ENCODE measurements at regions not wholly inside any gene's neighbourhood (a gene's known extent, or its start where the extent isn't known, plus 50 kb on each side); places are given as distances from the start of the nearest gene placed in this dataset.
A peak's percentile ranks its signal among the peaks of the same experiment; 100 is the strongest.
"Not testable (repeated sequence)": the region's sequence is repeated elsewhere in the genome, so short reads cannot be mapped to it uniquely, and the experiment has no call there.

DNA sequence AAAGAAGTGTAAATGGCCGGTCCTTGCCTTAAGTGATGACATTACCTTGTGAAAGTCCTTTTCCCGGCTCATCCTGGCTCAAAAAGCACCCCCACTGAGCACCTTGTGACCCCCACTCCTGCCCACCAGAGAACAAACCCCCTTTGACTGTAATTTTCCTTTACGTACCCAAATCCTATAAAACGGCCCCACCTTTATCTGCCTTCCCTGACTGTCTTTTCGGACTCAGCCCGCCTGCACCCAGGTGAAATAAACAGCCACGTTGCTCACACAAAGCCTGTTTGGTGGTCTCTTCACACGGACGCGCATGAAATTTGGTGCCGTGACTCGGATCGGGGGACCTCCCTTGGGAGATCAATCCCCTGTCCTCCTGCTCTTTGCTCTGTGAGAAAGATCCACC is 112.4 kb downstream of the NPY start:
- DNase-seq: not testable (repeated sequence)

GRCh38 chr7:24401628-24402593 is 117.9 kb downstream of the NPY start:
- peak; percentile 63 for DNase-seq

- no peak for DNase-seq
Observed at GRCh38 chr7:24402655-24403054, 118.7 kb downstream of the NPY start.

DNA sequence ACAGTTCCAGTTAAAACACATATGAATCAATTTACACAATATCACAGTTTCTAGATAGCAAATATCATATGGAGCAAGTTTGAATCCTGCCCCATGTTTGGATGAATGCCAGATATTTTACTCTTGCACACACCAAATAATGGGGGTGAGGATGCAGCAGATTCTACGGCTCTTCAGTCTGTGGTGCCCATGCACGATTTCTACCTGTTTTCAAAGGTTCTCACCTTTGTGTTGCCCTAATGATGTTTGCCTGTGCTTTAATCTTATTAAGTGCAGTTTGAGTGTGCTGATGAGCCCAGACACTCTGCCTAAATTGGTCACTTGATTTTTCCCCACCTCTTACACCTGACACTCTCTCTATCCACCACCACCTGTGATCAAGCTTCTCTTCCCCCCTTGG is 119.6 kb downstream of the NPY start:
- DNase-seq: no peak

DNA sequence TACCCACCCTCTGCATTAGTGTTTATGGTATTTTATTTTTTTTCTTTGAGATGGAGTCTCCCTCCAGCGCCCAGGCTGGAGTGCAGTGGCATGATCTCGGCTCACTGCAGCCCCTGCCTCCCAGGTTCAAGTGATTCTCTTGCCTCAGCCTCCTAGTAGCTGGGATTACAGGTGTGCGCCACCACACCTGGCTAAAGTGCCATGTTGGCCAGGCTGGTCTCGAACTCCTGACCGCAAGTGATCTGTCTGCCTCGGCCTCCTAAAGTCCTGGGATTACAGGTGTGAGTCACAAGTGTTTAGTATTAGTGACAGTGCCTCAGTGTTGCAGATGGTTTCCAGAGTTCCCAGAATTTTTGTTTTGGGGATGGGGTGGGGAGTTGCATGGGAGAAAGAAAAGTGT is 120.3 kb downstream of the NPY start:
- no peak for DNase-seq

DNA sequence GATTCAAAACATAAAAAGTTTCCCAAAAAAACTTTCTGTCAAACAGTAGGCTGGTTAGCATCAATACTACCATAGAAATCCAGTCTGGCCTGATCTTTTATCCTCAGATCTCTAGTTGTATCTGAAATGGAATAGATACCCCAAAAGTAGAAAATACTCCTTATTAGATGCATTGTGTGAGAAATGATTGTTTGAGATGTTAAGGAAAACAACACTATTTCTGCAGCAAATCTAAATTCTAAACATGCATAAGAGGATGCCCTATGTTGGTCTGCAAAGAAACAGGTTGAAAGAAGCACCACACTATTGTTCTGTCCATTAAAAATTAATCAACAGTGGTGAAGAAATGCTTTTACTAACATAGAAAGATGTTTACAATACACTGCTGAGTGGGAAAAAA is 121.0 kb downstream of the NPY start:
- no peak for DNase-seq

DNA sequence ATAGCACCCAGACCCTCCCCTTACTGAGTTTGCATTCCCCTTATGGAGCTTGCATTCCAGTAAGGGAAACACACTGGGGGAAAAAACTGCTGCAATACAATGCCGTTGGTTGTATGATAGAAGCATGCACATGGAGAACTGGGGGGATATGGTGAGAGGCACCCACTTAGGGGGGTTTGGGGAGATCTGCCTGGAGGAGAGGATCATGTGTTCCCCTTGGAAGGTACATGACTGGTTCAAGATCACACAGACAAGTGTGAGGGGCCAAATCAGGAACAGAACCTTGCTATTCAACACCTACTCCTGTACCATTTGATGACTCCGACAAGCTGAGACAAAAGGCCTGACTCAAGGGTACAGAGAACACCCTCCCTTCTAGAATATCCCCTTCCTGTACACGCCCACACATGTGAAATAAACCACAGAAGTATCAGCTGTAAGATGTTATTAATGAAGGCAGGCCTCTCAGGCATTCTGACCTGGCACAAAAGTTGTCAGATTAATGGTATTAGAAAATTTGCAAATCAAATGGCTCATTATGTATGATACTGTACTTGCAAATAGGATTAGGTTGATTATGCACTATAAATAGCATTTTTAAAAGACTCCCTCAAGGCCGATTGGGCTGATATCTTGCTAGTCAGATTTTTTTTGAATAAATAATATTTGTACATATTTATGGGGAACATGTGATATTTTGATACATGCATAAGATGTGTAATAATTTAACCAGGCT is 122.2 kb downstream of the NPY start:
- no peak for DNase-seq

DNA sequence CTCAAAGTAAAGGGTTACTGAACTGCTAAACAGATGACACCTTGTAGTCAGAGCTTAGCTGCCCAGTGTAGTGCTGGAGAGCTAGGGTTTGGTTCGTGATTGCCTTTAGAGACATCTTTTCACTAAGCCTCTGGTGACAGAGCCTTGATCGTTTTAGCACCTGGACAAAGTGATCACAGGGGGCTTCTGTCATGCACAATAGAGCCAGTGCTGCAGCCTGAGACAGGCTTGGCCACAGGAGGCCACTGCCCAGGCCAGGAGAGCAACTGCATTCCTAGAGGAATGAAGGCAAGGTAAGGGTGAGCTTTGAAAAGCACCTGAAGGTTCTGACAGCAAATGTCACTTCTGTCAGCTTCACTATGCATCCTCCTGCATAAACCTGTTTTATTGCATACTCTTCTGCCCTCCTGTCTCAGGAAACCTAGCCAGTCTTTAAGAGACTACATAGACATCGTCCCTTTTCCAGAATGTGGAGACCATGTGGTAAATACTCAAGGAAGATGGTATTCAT is 122.9 kb downstream of the NPY start:
- no peak for DNase-seq

- no peak for DNase-seq
Observed at GRCh38 chr7:24407965-24408364, 124.0 kb downstream of the NPY start.

DNA sequence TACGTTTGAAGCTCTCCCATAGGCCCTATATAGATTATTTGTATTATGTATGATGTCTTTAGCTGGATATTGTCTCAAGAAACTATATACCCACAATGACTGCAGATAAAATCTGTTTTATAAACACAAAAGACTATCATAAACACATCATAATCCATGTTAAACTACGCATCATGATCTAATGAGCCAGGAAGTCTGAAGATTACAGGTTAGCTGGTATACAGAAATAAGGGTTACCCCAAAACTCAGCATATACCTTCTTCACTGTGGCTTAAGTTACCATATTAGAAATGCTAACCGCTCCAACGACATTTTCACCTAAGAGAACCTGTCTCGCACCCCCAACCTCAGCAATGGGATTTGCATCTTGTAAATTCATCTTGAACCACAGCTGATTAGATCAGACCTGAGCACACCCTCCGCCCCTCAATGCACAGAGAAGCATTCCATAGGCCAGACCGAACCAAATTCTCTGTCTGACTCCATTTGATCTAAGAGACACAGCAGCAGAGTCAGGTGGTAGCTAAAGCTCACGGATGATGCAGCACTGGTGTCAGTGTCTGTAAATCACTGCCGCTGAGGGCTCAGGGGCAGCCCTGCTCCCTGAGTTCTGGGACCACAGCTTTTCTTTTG is 124.9 kb downstream of the NPY start:
- no peak for DNase-seq

- no peak for DNase-seq
Observed at GRCh38 chr7:24409431-24410024, 125.5 kb downstream of the NPY start.

DNA sequence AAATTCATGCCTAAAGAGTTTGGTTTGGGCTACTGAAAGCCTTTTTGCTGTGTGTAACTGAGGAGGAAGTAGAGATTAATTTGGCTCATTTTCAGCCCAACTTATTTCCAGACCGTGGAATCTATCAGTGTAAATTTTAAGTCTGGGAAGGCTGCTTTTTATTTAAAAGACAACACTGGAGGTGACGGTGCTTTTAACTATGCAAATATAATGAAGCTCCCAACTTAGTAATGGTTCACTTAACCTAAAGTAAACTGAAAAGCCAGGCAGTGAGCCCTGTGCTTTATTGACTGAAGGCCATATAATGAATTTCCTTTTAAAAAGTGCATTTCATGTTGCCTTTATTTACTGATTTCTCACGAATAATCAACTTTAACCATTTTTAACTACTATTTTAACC is 127.2 kb downstream of the NPY start:
- DNase-seq: no peak

GRCh38 chr7:24417526-24418120 is 133.6 kb downstream of the NPY start:
- DNase-seq: no peak

DNA sequence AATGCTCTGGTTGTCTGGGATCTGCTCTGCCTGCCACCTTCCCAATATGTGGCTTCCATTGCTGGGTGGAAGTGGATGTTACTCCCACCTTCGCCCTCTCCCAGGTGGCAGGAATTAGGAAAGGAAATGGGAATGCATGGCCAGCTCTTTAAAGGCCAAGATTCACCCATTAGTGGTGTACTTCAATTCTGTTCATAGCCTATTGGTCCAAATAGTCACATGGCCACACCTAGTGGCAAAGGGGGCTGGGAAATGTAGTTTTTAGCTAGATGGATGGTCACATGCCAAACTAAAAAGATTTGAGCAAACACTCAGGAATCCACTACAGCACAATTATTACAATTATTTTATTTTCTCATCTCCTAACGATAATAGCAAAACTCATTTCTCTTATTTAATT is 135.1 kb downstream of the NPY start:
- DNase-seq: no peak

- DNase-seq: no peak
Observed at GRCh38 chr7:24419511-24419910, 135.5 kb downstream of the NPY start.

DNA sequence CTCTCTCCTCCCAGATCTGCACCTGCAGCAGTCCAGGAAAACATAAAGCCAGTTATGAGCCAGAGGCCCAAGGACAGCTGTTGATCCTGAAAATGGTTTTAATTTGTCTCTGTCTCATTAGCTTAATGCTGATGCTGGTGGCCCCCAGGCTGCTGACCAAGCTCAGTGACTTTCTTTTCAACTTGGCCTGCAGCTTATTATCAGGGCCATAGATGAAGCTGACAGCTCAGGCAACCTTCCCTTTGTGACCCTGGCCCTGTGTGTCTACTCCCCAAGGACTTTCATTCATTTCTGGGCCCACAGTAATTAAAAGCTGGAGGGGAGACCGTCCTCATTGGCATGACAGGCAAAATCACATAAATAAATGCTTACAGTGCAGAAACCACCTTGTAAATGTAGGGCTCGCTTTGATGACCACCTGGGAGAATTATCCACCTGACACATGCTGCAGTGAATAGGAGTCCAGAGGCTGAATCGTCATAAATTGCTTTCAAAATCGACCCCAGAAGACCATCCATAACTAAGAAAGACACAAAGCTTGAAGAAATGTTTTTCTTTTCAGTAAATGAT is 138.5 kb downstream of the NPY start:
- no peak for DNase-seq

GRCh38 chr7:24425664-24426063 is 141.7 kb downstream of the NPY start:
- no peak for DNase-seq

DNA sequence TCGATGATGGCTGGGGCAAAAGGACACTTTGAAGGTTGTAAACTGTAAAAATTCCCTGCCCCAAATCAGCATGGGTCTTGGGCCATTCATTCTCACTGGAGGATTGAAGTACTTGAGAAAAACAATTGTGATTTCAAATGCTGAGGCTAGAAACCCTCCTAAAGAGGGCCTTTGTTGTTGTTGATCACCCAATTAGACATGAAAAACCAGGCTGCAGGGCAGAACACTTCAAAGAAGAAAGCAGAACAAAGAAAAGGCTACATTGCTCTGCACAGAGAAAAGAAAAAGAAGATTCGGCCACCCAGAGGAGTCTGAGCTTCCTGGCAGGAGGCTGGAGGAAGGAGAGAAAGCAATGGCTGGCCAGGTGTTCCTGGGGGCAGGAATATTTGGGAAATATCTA is 143.1 kb downstream of the NPY start:
- no peak for DNase-seq

GRCh38 chr7:24428676-24429075 is 144.6 kb upstream of the PALS2 start:
- DNase-seq: no peak

- no peak for DNase-seq
Observed at GRCh38 chr7:24432677-24433076, 140.6 kb upstream of the PALS2 start.

DNA sequence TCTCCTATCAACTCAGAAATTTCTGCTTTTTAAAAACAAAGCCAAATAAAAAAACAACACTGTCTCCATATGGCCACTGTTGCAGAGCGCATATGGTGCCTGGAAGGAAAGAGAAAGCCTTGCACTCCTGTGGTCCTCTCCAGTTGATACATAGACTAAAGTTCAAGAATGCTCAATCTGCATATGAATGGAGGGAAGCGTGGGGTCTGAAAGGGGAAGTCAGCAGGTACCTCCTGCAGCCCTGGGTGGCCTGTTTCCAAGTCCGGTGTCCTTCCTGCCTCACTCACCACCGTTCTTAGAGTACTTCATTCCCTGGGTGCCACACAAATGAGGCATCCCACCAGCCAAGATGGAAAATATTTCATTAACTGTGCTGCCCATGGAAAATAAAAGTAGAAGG is 138.3 kb upstream of the PALS2 start:
- DNase-seq: no peak

Data from NCI-H1694 treated with DMSO at 0.1 percent for 48 hours (cell line).